ENCODE measurements at regions not wholly inside any gene's neighbourhood (a gene's known extent, or its start where the extent isn't known, plus 50 kb on each side); places are given as distances from the start of the nearest gene placed in this dataset.

DNA sequence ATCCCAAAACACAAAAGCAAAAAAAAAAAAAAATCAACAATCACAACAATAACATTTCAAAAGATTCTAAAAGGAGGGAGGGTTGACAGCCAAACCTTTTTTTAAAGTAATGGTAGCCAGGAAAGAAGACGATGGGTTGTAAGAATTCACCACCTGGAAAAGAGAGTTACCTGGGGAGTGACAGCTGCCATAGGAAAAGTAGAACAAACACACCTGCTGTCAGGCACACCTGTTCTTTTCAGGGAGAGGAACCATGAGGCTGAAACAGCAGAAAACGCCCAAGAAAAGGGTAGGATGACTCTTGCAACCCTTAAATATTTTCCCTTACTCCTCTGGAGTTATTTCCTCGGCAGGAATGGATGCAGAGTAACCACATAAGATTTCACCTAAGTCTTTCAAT is 388.4 kb upstream of the TEX13C start:
- H3K9me3 Mint-ChIP-seq, result no peaks in the 10 kb centered on the region
- intact Hi-C loops (cut with DNase I, micrococcal nuclease), result no loop called here
- Histone ChIP-seq H3K36me3 (ENCODE audit: insufficient read depth, low read length) (no peaks in the 10 kb centered on the region), H3K9me3 (ENCODE audit: control insufficient read depth in 1 of 2, insufficient read depth in 1 of 2, low read length in 2 of 2) (no peaks in the 10 kb centered on the region), H3K27me3 (ENCODE audit: control insufficient read depth in 1 of 2, insufficient read depth in 2 of 2, low read length in 2 of 2) (no peaks in the 10 kb centered on the region), H3K4me1 (ENCODE audit: insufficient read depth, low read length) (no peaks in the 10 kb centered on the region), H3K4me3 (ENCODE audit: low read length) (no peak overlapping the region), H3K27ac (ENCODE audit: low read depth in 1 of 2, low read length in 2 of 2) (no peak overlapping the region)
- TF ChIP-seq, protein P1, sequence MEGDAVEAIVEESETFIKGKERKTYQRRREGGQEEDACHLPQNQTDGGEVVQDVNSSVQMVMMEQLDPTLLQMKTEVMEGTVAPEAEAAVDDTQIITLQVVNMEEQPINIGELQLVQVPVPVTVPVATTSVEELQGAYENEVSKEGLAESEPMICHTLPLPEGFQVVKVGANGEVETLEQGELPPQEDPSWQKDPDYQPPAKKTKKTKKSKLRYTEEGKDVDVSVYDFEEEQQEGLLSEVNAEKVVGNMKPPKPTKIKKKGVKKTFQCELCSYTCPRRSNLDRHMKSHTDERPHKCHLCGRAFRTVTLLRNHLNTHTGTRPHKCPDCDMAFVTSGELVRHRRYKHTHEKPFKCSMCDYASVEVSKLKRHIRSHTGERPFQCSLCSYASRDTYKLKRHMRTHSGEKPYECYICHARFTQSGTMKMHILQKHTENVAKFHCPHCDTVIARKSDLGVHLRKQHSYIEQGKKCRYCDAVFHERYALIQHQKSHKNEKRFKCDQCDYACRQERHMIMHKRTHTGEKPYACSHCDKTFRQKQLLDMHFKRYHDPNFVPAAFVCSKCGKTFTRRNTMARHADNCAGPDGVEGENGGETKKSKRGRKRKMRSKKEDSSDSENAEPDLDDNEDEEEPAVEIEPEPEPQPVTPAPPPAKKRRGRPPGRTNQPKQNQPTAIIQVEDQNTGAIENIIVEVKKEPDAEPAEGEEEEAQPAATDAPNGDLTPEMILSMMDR (IDR thresholded peaks at IDR 0.05), result no peak
- no peak for ATAC-seq (ENCODE audit: poor library complexity)
- DNase-seq, result no peak
- no peaks in the 10 kb centered on the region for H3K4me1 Mint-ChIP-seq (ENCODE audit: low read depth)
- CTCF ChIA-PET, result no interaction called here
- POLR2A ChIA-PET, result no interaction called here
- no peak overlapping the region for H3K4me3 Mint-ChIP-seq
- no peaks in the 10 kb centered on the region for H3K36me3 Mint-ChIP-seq (ENCODE audit: low read depth)
- H3K27me3 Mint-ChIP-seq, result no peaks in the 10 kb centered on the region
- H3K27ac Mint-ChIP-seq, result no peak overlapping the region

DNA sequence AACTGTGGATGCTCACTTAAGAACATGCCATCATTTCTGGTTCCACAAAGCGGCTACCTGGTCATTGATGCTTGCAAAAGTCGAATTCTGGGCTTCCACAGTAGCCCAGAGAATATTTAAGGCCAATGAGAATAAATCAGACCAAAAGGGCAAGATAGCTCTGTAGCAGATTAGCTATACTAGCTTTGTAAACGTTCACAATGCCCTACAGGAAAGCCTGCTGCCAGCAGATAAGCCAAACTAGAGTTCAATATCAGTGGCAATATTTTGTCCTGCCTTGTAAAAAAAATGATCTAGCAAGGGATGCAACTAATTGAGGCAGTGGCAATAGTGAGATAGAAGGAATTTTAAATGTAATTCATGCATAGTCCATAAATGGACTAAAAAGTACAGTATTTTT is 387.7 kb upstream of the TEX13C start:
- H3K4me1 ChIP-seq (ENCODE audit: insufficient read depth, low read length), result no peaks in the 10 kb centered on the region
- no peaks in the 10 kb centered on the region for H3K36me3 ChIP-seq (ENCODE audit: insufficient read depth, low read length)
- CTCF ChIA-PET, result no interaction called here
- Mint-ChIP-seq H3K36me3 (ENCODE audit: low read depth) (no peaks in the 10 kb centered on the region), H3K4me3 (no peak overlapping the region), H3K9me3 (no peaks in the 10 kb centered on the region), H3K27ac (no peak overlapping the region), H3K27me3 (no peaks in the 10 kb centered on the region), H3K4me1 (ENCODE audit: low read depth) (no peaks in the 10 kb centered on the region)
- TF ChIP-seq, protein P1 (IDR thresholded peaks at IDR 0.05), result no peak
- H3K9me3 ChIP-seq (ENCODE audit: control insufficient read depth in 1 of 2, insufficient read depth in 1 of 2, low read length in 2 of 2), result no peaks in the 10 kb centered on the region
- intact Hi-C loops (cut with DNase I, micrococcal nuclease), result no loop called here
- POLR2A ChIA-PET, result no interaction called here
- DNase-seq (no peak), ATAC-seq (ENCODE audit: poor library complexity) (no peak)
- H3K4me3 ChIP-seq (ENCODE audit: low read length), result no peak overlapping the region
- H3K27me3 ChIP-seq (ENCODE audit: control insufficient read depth in 1 of 2, insufficient read depth in 2 of 2, low read length in 2 of 2), result no peaks in the 10 kb centered on the region
- H3K27ac ChIP-seq (ENCODE audit: low read depth in 1 of 2, low read length in 2 of 2), result no peak overlapping the region

DNA sequence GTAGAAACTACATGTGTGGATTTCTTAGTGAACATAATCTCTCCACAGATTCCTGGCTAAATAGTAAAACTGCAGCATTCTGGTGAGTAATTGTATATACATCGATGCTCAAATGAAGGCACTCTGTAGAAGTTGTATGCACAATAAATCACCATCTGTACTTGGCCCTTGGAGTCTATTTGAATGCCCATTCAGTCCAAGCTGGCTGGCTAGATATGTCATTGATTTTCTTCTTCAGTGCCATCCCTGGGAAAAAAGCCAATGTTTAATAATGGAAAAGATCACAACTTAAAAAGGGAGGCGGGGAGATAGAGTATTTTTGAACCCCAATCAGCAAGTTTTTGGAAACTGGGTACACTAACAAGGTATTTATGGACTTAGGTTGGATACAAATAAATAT is 381.0 kb upstream of the TEX13C start:
- no peak for DNase-seq
- no peaks in the 10 kb centered on the region for H3K4me1 Mint-ChIP-seq (ENCODE audit: low read depth)
- no peaks in the 10 kb centered on the region for H3K36me3 Mint-ChIP-seq (ENCODE audit: low read depth)
- TF ChIP-seq, protein P1 (IDR thresholded peaks at IDR 0.05), result no peak
- ATAC-seq (ENCODE audit: poor library complexity), result no peak
- Histone ChIP-seq H3K4me1 (ENCODE audit: insufficient read depth, low read length) (no peaks in the 10 kb centered on the region), H3K27ac (ENCODE audit: low read depth in 1 of 2, low read length in 2 of 2) (no peak overlapping the region), H3K36me3 (ENCODE audit: insufficient read depth, low read length) (no peaks in the 10 kb centered on the region), H3K4me3 (ENCODE audit: low read length) (no peak overlapping the region), H3K9me3 (ENCODE audit: control insufficient read depth in 1 of 2, insufficient read depth in 1 of 2, low read length in 2 of 2) (no peaks in the 10 kb centered on the region), H3K27me3 (ENCODE audit: control insufficient read depth in 1 of 2, insufficient read depth in 2 of 2, low read length in 2 of 2) (no peaks in the 10 kb centered on the region)
- H3K27ac Mint-ChIP-seq, result no peak overlapping the region
- POLR2A ChIA-PET, result no interaction called here
- H3K9me3 Mint-ChIP-seq, result no peaks in the 10 kb centered on the region
- CTCF ChIA-PET, result no interaction called here
- H3K27me3 Mint-ChIP-seq, result no peaks in the 10 kb centered on the region
- intact Hi-C loops (cut with DNase I, micrococcal nuclease), result no loop called here
- no peak overlapping the region for H3K4me3 Mint-ChIP-seq
